ENCODE measurements at regions not wholly inside any gene's neighbourhood (a gene's known extent, or its start where the extent isn't known, plus 50 kb on each side); places are given as distances from the start of the nearest gene placed in this dataset.
"Not testable (repeated sequence)": the region's sequence is repeated elsewhere in the genome, so short reads cannot be mapped to it uniquely, and the experiment has no call there.

GRCh38 chr7:46107610-46108217, 186.6 kb upstream of the IGFBP3 start:
- Histone ChIP-seq H3K27me3 (ENCODE audit: control insufficient read depth in 1 of 2, insufficient read depth in 2 of 2, low read length in 2 of 2) (no peaks in the 10 kb centered on the region), H3K36me3 (ENCODE audit: control insufficient read depth in 2 of 2, insufficient read depth in 2 of 2, low read length in 2 of 2) (no peaks in the 10 kb centered on the region), H3K4me1 (ENCODE audit: control insufficient read depth, insufficient read depth, low read length) (no peaks in the 10 kb centered on the region), H3K9ac (ENCODE audit: low read length in 2 of 2) (no peak overlapping the region), H3K27ac (ENCODE audit: low read length) (no peak overlapping the region), H3K4me3 (ENCODE audit: low read length in 2 of 2) (no peak overlapping the region), H3K9me3 (ENCODE audit: control insufficient read depth in 2 of 2, low read length in 2 of 2) (peaks cover 0 to 4% of the 10 kb centered on the region in 2 donors)

GRCh38 chr7:46100521-46100920, 179.4 kb upstream of the IGFBP3 start:
- Histone ChIP-seq H3K4me1 (ENCODE audit: control insufficient read depth, insufficient read depth, low read length) (no peaks in the 10 kb centered on the region), H3K36me3 (ENCODE audit: control insufficient read depth in 2 of 2, insufficient read depth in 2 of 2, low read length in 2 of 2) (no peaks in the 10 kb centered on the region), H3K27me3 (ENCODE audit: control insufficient read depth in 1 of 2, insufficient read depth in 2 of 2, low read length in 2 of 2) (no peaks in the 10 kb centered on the region), H3K9ac (ENCODE audit: low read length in 2 of 2) (no peak overlapping the region), H3K27ac (ENCODE audit: low read length) (no peak overlapping the region), H3K4me3 (ENCODE audit: low read length in 2 of 2) (no peak overlapping the region), H3K9me3 (ENCODE audit: control insufficient read depth in 2 of 2, low read length in 2 of 2) (no peaks in the 10 kb centered on the region)

- Histone ChIP-seq H3K9ac (ENCODE audit: low read length in 2 of 2) (no peak overlapping the region), H3K9me3 (ENCODE audit: control insufficient read depth in 2 of 2, low read length in 2 of 2) (no peaks in the 10 kb centered on the region), H3K36me3 (ENCODE audit: control insufficient read depth in 2 of 2, insufficient read depth in 2 of 2, low read length in 2 of 2) (no peaks in the 10 kb centered on the region), H3K4me1 (ENCODE audit: control insufficient read depth, insufficient read depth, low read length) (no peaks in the 10 kb centered on the region), H3K4me3 (ENCODE audit: low read length in 2 of 2) (no peak overlapping the region), H3K27ac (ENCODE audit: low read length) (no peak overlapping the region), H3K27me3 (ENCODE audit: control insufficient read depth in 1 of 2, insufficient read depth in 2 of 2, low read length in 2 of 2) (no peaks in the 10 kb centered on the region)
These were observed 178.0 kb upstream of the IGFBP3 start for GRCh38 chr7:46099076-46099475.

- Histone ChIP-seq H3K27ac (ENCODE audit: low read length) (no peak overlapping the region), H3K4me1 (ENCODE audit: control insufficient read depth, insufficient read depth, low read length) (no peaks in the 10 kb centered on the region), H3K9ac (ENCODE audit: low read length in 2 of 2) (no peak overlapping the region), H3K27me3 (ENCODE audit: control insufficient read depth in 1 of 2, insufficient read depth in 2 of 2, low read length in 2 of 2) (no peaks in the 10 kb centered on the region), H3K4me3 (ENCODE audit: low read length in 2 of 2) (no peak overlapping the region), H3K9me3 (ENCODE audit: control insufficient read depth in 2 of 2, low read length in 2 of 2) (no peaks in the 10 kb centered on the region), H3K36me3 (ENCODE audit: control insufficient read depth in 2 of 2, insufficient read depth in 2 of 2, low read length in 2 of 2) (no peaks in the 10 kb centered on the region)
These were observed 170.0 kb upstream of the IGFBP3 start for GRCh38 chr7:46091071-46091470.

GRCh38 chr7:46089281-46089680, 168.2 kb upstream of the IGFBP3 start:
- no peaks in the 10 kb centered on the region for H3K36me3 ChIP-seq (ENCODE audit: control insufficient read depth in 2 of 2, insufficient read depth in 2 of 2, low read length in 2 of 2)
- H3K4me1 ChIP-seq (ENCODE audit: control insufficient read depth, insufficient read depth, low read length), result no peaks in the 10 kb centered on the region
- H3K27me3 ChIP-seq (ENCODE audit: control insufficient read depth in 1 of 2, insufficient read depth in 2 of 2, low read length in 2 of 2), result no peaks in the 10 kb centered on the region
- H3K27ac ChIP-seq (ENCODE audit: low read length), result no peak overlapping the region
- no peaks in the 10 kb centered on the region for H3K9me3 ChIP-seq (ENCODE audit: control insufficient read depth in 2 of 2, low read length in 2 of 2)
- H3K9ac ChIP-seq (ENCODE audit: low read length in 2 of 2), result no peak overlapping the region
- no peak overlapping the region for H3K4me3 ChIP-seq (ENCODE audit: low read length in 2 of 2)

GRCh38 chr7:46088486-46088885, 167.4 kb upstream of the IGFBP3 start:
- not testable (repeated sequence) for H3K36me3 ChIP-seq (ENCODE audit: control insufficient read depth in 2 of 2, insufficient read depth in 2 of 2, low read length in 2 of 2); H3K4me3 ChIP-seq (ENCODE audit: low read length in 2 of 2); H3K27ac ChIP-seq (ENCODE audit: low read length); H3K4me1 ChIP-seq (ENCODE audit: control insufficient read depth, insufficient read depth, low read length); H3K9me3 ChIP-seq (ENCODE audit: control insufficient read depth in 2 of 2, low read length in 2 of 2); H3K9ac ChIP-seq (ENCODE audit: low read length in 2 of 2); H3K27me3 ChIP-seq (ENCODE audit: control insufficient read depth in 1 of 2, insufficient read depth in 2 of 2, low read length in 2 of 2)

- Histone ChIP-seq H3K4me3 (ENCODE audit: low read length in 2 of 2) (no peak overlapping the region), H3K9me3 (ENCODE audit: control insufficient read depth in 2 of 2, low read length in 2 of 2) (peaks cover 0 to 2% of the 10 kb centered on the region in 2 donors), H3K27ac (ENCODE audit: low read length) (no peak overlapping the region), H3K4me1 (ENCODE audit: control insufficient read depth, insufficient read depth, low read length) (no peaks in the 10 kb centered on the region), H3K9ac (ENCODE audit: low read length in 2 of 2) (no peak overlapping the region), H3K36me3 (ENCODE audit: control insufficient read depth in 2 of 2, insufficient read depth in 2 of 2, low read length in 2 of 2) (no peaks in the 10 kb centered on the region), H3K27me3 (ENCODE audit: control insufficient read depth in 1 of 2, insufficient read depth in 2 of 2, low read length in 2 of 2) (no peaks in the 10 kb centered on the region)
These were observed 159.6 kb upstream of the IGFBP3 start for GRCh38 chr7:46080595-46081159.

- no peaks in the 10 kb centered on the region for H3K27me3 ChIP-seq (ENCODE audit: control insufficient read depth in 1 of 2, insufficient read depth in 2 of 2, low read length in 2 of 2)
- no peak overlapping the region for H3K4me3 ChIP-seq (ENCODE audit: low read length in 2 of 2)
- no peaks in the 10 kb centered on the region for H3K4me1 ChIP-seq (ENCODE audit: control insufficient read depth, insufficient read depth, low read length)
- H3K9ac ChIP-seq (ENCODE audit: low read length in 2 of 2), result no peak overlapping the region
- no peaks in the 10 kb centered on the region for H3K36me3 ChIP-seq (ENCODE audit: control insufficient read depth in 2 of 2, insufficient read depth in 2 of 2, low read length in 2 of 2)
- H3K27ac ChIP-seq (ENCODE audit: low read length), result no peak overlapping the region
- peaks cover 0 to 2% of the 10 kb centered on the region in 2 donors for H3K9me3 ChIP-seq (ENCODE audit: control insufficient read depth in 2 of 2, low read length in 2 of 2)
These were observed 158.3 kb upstream of the IGFBP3 start for GRCh38 chr7:46079421-46079820.

- peaks cover 0 to 2% of the 10 kb centered on the region in 2 donors for H3K9me3 ChIP-seq (ENCODE audit: control insufficient read depth in 2 of 2, low read length in 2 of 2)
- no peak overlapping the region for H3K27ac ChIP-seq (ENCODE audit: low read length)
- no peaks in the 10 kb centered on the region for H3K4me1 ChIP-seq (ENCODE audit: control insufficient read depth, insufficient read depth, low read length)
- H3K27me3 ChIP-seq (ENCODE audit: control insufficient read depth in 1 of 2, insufficient read depth in 2 of 2, low read length in 2 of 2), result no peaks in the 10 kb centered on the region
- no peak overlapping the region for H3K4me3 ChIP-seq (ENCODE audit: low read length in 2 of 2)
- no peaks in the 10 kb centered on the region for H3K36me3 ChIP-seq (ENCODE audit: control insufficient read depth in 2 of 2, insufficient read depth in 2 of 2, low read length in 2 of 2)
- no peak overlapping the region for H3K9ac ChIP-seq (ENCODE audit: low read length in 2 of 2)
These were observed 155.5 kb upstream of the IGFBP3 start for GRCh38 chr7:46076527-46076926.

GRCh38 chr7:46072722-46073121, 151.7 kb upstream of the IGFBP3 start:
- H3K9ac ChIP-seq (ENCODE audit: low read length in 2 of 2), result no peak overlapping the region
- H3K4me3 ChIP-seq (ENCODE audit: low read length in 2 of 2), result no peak overlapping the region
- peaks cover 0 to 2% of the 10 kb centered on the region in 2 donors for H3K9me3 ChIP-seq (ENCODE audit: control insufficient read depth in 2 of 2, low read length in 2 of 2)
- H3K27me3 ChIP-seq (ENCODE audit: control insufficient read depth in 1 of 2, insufficient read depth in 2 of 2, low read length in 2 of 2), result no peaks in the 10 kb centered on the region
- no peaks in the 10 kb centered on the region for H3K36me3 ChIP-seq (ENCODE audit: control insufficient read depth in 2 of 2, insufficient read depth in 2 of 2, low read length in 2 of 2)
- H3K27ac ChIP-seq (ENCODE audit: low read length), result no peak overlapping the region
- no peaks in the 10 kb centered on the region for H3K4me1 ChIP-seq (ENCODE audit: control insufficient read depth, insufficient read depth, low read length)

GRCh38 chr7:46071601-46072000, 150.5 kb upstream of the IGFBP3 start:
- Histone ChIP-seq H3K9ac (ENCODE audit: low read length in 2 of 2) (no peak overlapping the region), H3K36me3 (ENCODE audit: control insufficient read depth in 2 of 2, insufficient read depth in 2 of 2, low read length in 2 of 2) (no peaks in the 10 kb centered on the region), H3K4me3 (ENCODE audit: low read length in 2 of 2) (no peak overlapping the region), H3K27me3 (ENCODE audit: control insufficient read depth in 1 of 2, insufficient read depth in 2 of 2, low read length in 2 of 2) (no peaks in the 10 kb centered on the region), H3K27ac (ENCODE audit: low read length) (no peak overlapping the region), H3K4me1 (ENCODE audit: control insufficient read depth, insufficient read depth, low read length) (no peaks in the 10 kb centered on the region), H3K9me3 (ENCODE audit: control insufficient read depth in 2 of 2, low read length in 2 of 2) (no peaks in the 10 kb centered on the region)
